Adipocyte (in vitro differentiated cells): ENCODE measurements at regions not wholly inside any gene's neighbourhood (a gene's known extent, or its start where the extent isn't known, plus 50 kb on each side); places are given as distances from the start of the nearest gene placed in this dataset.

Experiments
- DNase-seq: peaks from one replicate; pipeline ENCODE4 v3.0.0-alpha.2; 2015; ENCODE audit warnings: low read depth
- H3K27me3 ChIP-seq: replicated peaks from 2 replicates; pipeline ENCODE4 v1.7.0; 2013; ENCODE audit warnings: mild to moderate bottlenecking, low read length, moderate library complexity; ENCODE audit not compliant: control insufficient read depth, insufficient read depth
- H3K36me3 ChIP-seq: 2 replicates; pipeline ENCODE4 v1.7.0; 2013; ENCODE audit warnings: low read length, mild to moderate bottlenecking, moderate library complexity; ENCODE audit not compliant: control insufficient read depth, insufficient read depth, severe bottlenecking
- H3K4me1 ChIP-seq: 2 replicates; pipeline ENCODE4 v1.7.0; 2013; ENCODE audit warnings: mild to moderate bottlenecking, low read length, moderate library complexity; ENCODE audit not compliant: control insufficient read depth, insufficient read depth
- H3K4me3 ChIP-seq: 2 replicates; pipeline ENCODE4 v1.7.0; 2013; ENCODE audit warnings: mild to moderate bottlenecking, low read length, moderate library complexity
- H3K9ac ChIP-seq: 2 replicates; pipeline ENCODE4 v1.7.0; 2013; ENCODE audit warnings: mild to moderate bottlenecking, low read length, moderate library complexity
- H3K9me3 ChIP-seq: 2 replicates; pipeline ENCODE4 v1.7.0; 2013; ENCODE audit warnings: mild to moderate bottlenecking, low read length, moderate library complexity; ENCODE audit not compliant: control insufficient read depth

DNA sequence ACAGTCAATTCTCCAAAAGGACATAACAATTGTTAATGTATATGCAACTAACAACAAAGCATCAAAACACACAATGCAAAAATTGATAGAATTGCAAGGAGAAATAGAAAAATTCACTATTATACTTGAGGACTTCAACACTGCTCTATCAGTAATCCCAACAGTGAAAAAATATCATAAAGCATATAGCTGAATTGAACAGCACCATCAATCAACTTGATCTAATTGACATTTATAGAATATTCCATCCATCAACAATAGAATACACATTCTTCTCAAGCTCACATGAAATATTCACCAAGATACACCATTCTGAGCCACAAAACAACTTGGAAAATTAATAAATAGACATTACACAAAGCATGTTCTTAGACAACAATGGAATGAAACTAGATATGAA lies 60.1 kb upstream of the ASXL3 start:
- Histone ChIP-seq H3K9ac (no peak overlapping the region), H3K9me3 (peaks cover 6% of the 10 kb centered on the region), H3K4me1 (no peaks in the 10 kb centered on the region), H3K36me3 (no peaks in the 10 kb centered on the region), H3K27me3 (no peaks in the 10 kb centered on the region), H3K4me3 (no peak overlapping the region)
- no peak for DNase-seq

DNA sequence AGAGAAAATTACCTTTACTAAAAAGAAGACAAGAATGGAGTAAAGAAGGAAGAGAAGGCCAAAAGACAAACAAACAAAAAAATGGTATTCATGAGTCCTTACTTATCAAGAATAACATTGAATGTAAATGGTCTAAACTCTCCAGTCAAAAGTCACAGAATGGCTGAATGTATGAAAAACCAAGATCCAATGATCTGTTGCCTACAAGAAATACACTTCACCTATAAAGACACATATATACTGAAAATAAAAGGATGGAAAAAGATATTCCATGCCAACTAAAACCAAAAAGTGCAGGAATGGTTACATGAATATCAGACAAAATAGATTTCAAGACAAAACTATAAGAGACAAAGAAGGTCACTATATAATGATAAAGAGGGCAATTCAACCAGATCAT lies 65.0 kb upstream of the ASXL3 start:
- H3K4me3 ChIP-seq: no peak overlapping the region
- H3K9ac ChIP-seq: no peak overlapping the region
- H3K36me3 ChIP-seq: no peaks in the 10 kb centered on the region
- H3K9me3 ChIP-seq: peaks cover 12% of the 10 kb centered on the region
- H3K27me3 ChIP-seq: no peaks in the 10 kb centered on the region
- DNase-seq: no peak
- no peaks in the 10 kb centered on the region for H3K4me1 ChIP-seq

GRCh38 chr18:33507019-33507418 lies 66.5 kb upstream of the CCDC178 start:
- Histone ChIP-seq H3K9ac (no peak overlapping the region), H3K36me3 (no peaks in the 10 kb centered on the region), H3K4me3 (no peak overlapping the region), H3K9me3 (no peaks in the 10 kb centered on the region), H3K27me3 (no peaks in the 10 kb centered on the region), H3K4me1 (no peaks in the 10 kb centered on the region)
- DNase-seq: no peak

DNA sequence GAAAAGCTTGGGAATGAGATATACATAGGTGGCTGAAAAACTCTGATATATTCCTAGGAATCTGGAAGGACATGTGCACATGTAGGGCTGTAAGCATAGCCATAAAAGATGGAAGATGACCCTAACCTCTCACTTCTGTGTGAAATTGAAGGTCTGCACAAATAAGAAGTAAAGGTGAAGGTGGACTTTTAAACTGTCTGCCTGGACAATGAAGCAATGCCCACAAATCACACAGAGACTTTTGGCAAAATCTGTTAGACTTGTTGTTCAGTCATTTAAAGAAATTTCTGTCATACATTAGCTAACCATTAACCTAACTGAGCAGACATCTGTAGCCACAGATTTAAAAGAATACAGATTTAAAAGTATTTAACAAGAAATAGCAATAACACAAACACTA lies 65.3 kb upstream of the CCDC178 start:
- H3K9ac ChIP-seq: no peak overlapping the region
- no peaks in the 10 kb centered on the region for H3K9me3 ChIP-seq
- H3K4me3 ChIP-seq: no peak overlapping the region
- H3K27me3 ChIP-seq: no peaks in the 10 kb centered on the region
- no peak for DNase-seq
- H3K4me1 ChIP-seq: no peaks in the 10 kb centered on the region
- no peaks in the 10 kb centered on the region for H3K36me3 ChIP-seq

DNA sequence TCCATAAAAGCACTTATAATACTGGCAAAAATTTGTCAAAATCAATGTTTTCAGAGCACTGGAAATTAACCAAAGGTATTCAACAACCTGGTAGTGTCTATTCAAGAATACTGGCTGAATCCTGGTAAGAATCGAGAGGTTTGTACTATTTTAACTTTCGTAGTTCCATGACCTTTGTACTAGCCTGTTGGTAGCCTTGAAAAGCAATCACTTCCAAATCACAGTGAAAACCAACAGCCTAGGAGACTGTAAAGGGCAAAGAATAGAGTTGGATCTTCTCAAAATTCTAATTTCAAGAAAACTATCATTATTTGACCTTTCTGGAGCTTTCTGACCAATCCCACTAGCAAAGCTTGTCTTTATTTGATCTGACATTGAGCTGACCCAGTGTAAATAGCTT lies 64.8 kb upstream of the CCDC178 start:
- H3K9me3 ChIP-seq: no peaks in the 10 kb centered on the region
- DNase-seq: no peak

DNA sequence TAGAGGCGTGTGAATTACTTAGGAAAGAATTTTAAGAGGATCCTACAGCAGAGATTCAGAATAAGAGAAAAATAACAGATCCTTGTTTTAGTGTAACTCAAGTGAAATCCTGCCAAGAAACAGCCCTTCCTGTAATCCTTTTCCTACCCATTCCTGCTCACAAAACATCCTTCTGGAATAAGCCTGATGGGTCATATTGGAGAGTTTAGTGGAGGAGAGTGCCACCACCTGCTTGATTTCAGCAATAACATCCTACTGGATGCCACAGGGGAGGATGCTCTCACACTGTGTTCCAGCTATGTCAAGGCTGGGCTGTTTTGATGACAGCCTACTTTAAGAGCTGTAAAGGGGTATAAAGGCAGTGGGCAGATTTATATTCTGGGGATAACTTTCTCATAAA lies 54.8 kb upstream of the CCDC178 start:
- no peak overlapping the region for H3K9ac ChIP-seq
- DNase-seq: peak; percentile 36

More for the DNA sequence above, 64.8 kb upstream of the CCDC178 start:
- Histone ChIP-seq H3K36me3 (no peaks in the 10 kb centered on the region), H3K9ac (no peak overlapping the region), H3K4me3 (no peak overlapping the region), H3K27me3 (no peaks in the 10 kb centered on the region), H3K4me1 (no peaks in the 10 kb centered on the region)

More for the DNA sequence above, 54.8 kb upstream of the CCDC178 start:
- Histone ChIP-seq H3K36me3 (no peaks in the 10 kb centered on the region), H3K4me1 (no peaks in the 10 kb centered on the region), H3K4me3 (no peak overlapping the region), H3K27me3 (no peaks in the 10 kb centered on the region), H3K9me3 (no peaks in the 10 kb centered on the region)
